ENCODE measurements at regions not wholly inside any gene's neighbourhood (a gene's known extent, or its start where the extent isn't known, plus 50 kb on each side); places are given as distances from the start of the nearest gene placed in this dataset.

DNA sequence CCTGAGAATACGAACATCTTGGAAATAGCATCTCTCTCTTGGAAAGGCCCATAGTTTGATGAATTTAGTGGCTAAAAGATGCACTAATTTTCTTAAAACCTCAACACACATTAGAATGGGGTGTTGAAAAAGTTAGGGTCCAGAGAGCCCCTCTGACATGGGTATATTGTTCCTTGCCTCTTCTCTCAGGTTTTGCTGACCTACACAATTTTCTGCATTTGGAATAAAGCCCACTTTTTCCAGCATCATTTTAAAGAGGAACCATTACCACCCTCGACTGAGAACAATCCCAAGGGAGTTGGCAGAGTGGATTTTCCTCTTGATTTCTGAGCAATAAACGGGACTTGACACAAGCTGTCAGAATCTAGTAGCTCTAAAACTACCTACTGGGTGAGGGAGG, 156.1 kb downstream of the PMP22 start:
- no peak for DNase-seq

DNA sequence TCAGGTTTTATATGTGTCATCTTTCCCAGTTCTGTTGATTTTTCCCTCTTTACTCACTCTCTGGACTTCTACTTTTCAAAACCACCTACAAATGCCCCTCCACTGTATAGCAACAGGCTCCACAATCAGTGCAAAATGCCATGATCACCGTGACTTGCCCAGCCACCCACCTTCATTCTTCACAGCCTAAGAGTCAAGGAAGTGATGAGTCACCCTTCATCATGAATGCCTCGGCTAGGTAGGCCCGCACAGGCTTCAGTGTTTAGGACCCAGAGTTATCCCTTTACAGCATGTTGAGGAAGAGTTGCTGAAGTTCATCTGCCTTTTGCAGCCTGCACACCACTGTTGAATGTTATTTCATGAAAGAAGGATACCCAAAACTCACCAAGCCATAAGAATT, 158.6 kb downstream of the PMP22 start:
- DNase-seq, result no peak

DNA sequence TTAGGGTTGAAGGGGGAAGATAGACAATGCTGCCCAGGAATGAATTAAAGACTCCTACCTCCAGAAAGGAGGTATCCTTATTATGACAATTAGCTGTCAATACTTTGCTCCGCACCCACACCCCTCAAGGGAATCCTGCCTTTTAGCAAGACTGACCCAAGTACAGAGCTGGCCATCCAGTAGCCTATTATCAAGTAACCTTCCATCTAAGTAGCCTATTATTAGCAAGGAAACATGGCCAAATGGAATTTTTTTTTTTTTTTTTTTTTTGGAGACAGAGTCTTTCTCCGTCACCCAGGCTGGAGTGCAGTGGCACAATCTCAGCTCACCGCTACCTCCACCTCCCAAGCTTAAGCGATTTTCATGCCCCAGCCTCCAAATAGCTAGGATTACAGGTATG, 161.3 kb downstream of the PMP22 start:
- DNase-seq, result no peak

DNA sequence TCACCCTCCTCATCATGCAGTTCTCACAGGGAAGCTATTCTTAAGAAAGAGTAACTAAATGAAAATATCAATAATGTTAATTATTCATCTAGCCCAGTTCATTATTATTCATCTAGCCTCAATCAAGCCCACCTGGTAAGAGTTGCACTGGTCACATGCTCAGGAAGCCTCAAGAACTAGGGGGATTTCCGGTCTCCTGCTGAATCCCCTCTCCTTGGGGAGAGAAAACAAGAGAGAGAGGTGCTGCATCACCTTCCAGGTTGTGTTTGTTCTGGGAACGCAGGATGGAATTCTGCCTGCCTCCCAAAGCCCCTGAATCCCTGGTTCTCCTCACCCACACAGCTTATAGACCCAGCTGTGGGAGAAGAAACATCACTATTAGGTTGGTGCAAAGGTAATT, 164.0 kb downstream of the PMP22 start:
- no peak for DNase-seq

DNA sequence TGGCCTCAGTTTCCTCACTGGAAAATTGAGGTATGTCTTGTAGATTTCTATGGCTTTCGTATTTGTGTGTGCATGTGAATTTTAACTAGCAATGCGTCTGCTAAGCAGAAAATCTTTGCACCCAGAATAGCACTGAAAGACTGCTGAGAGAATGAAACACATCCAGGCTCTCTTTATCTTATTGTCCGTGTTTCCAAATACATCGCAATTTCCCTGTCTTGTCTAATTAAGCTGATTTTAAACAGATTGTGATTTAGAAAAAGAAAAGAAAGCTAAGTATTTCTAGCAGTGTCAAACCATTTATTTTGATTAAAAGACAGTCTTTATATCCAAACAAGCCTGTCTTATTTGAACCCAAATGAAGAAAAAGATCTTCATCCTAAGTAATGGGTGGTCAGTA, 168.6 kb downstream of the PMP22 start:
- DNase-seq, result no peak

DNA sequence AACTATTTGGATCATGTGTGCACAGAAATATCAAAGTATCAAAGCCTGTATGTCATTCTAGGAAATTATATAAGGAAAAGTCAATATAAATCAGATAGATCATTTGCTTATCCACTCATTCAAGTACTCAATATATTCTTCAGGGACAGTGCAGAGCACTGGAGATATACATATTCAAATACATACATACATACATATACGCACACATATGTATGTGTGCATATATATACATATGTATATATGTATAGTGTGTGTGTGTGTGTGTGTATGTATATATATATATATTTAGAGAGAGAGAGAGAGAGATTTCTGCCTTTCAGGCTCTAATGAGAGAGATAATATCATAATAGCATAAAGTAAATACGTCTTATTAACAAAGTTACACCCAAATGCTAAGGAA, 169.2 kb downstream of the PMP22 start:
- DNase-seq, result no peak

DNA sequence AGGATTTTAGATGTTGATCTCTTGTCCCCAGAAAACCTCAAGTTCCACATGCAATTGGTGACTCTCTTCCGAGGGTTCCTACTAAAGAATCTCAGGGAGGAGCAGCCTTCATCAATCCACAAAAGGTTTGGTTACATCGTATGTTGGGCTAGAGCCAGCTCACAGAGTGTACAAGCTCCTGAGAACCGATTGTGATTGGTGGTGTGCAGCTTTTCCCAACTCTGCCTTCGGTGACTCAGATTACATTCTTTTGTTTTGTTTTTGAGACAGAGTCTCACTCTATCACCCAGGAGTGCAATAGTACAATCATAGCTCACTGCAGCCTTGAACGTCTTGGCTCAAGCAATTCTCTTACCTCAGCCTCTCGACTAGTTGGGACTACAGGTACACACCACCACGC, 172.4 kb downstream of the PMP22 start:
- no peak for DNase-seq

DNA sequence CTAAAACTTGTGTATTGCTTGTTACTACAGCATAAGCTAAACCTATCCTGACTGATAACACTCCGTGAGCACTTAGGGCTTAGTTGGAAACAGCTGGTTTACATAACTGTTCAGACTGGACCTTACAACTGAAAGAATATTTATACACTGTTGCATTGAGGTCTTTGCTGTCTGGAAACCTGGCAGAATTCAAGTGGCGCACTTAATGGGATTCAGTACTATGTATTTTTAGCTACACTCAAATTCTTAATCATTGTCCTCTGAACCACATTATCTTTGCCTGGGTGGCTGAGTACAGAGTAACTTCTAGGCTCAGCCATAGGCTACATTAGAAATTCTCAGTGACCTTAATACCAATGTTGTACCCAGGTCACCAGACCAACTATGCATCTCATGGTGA, 172.9 kb downstream of the PMP22 start:
- no peak for DNase-seq

DNA sequence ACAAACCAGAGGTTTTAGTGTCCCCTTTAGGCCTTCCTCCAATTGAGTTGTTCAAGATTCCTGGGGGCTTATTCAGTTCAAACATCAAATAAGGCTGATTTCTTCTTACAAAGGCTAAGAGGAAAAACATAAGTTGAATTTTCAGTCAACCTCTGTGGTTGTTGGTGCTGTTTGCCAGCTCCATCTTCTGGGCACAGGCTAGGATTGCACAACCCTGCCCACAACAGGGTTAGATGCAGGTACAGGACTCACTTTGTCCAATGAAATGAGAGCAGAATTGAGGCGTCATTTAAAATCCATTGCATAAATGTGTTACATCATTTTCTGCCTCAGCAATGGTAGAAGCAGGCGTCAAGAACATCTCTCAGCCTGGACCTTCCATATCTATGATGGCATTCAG, 173.3 kb downstream of the PMP22 start:
- DNase-seq, result no peak

DNA sequence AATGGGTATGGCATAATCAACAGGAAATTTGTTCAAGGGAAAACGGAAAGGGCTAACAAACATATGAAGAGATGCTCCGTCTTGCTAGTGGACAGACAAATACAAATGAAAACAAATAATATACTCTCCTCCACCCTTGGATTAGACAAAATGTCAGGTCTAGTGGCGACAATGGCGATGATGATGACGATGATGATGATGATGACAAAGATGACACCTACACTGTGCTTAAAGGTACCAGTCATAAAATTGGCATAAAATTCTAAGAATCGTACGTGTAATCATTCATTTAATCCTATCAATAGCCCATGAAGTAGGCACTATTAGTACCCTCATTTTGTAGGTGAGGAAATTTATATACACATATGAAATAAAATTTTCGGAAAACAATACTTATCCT, 174.6 kb downstream of the PMP22 start:
- no peak for DNase-seq

DNA sequence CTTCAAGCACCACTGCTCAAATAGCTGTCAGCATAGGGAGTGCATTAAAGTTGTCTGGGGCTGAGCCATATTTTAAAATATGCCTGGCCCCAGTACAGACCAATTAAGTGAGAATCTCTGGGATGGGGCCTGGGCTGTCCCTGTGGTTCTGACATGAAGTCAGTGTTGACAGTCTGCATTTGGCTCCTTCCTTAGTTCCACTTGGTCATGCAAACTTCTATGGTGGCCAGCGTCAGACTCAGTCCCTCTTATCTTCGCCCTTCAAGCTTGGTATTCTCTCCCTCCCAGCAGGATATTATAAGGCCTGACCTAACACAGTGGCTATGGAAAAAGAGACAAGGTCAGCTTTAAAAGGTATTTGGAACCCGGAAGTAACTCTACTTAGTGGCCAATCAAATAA, 177.2 kb downstream of the PMP22 start:
- DNase-seq, result no peak

DNA sequence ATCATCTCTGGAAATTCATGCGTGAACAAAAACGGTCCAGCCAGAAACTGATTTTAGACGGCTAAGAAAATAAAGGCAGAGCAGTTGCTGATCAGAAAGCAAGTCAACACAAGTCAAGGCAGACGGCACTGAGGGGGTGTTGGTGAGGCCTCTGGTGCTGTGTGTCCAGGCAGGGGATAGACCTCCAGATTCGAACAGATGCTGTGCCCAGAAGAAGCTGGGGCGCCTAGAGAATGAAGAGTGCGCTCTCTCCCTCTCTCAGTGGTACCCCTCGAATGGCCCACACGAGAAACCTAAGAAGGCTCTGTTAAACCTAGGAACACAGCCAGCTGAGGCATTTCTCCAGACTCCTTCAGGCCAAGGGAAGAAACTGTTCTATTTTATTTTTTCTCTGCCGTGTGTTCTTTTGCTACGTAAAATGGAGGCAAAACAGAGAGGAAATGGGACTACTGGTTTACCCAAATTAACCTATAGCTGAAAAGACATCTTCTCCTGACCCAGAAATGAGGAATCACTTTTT, 178.3 kb downstream of the PMP22 start:
- no peak for DNase-seq

DNA sequence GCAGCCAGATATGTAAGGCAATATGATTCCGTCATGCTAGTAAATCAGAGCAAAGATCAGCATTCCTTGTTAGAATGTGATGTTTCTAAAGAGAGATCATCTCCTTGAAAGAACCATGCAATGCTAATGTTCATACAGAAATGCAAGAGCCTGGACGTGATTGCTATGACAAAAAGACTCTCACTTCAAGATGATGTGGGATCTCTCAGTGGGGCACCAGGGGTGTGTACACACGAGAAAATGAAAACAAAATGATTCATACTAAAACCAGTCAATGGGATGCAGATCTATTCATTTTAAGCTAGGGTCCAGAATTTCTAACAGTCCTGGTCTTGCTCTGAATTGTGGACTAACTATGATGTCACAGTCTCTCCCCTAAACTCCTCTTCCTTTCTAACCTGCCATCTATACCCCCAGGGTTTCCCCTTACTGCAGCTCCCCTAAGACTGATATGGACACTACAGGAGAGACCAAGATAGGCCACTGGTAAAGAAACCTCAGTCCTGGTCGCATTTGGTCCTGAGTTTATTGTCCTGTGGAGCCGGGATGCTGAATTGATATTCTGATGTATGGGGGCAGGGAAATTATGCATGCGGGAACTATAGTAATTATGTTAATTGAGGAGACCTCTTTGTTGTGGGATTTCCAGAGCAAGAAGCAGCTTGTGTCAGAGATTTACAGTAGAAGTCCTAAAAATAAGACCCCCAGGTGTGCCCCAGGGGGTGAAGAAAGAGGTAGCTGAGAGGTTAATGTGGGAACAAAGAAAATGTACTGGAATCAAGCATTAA, 179.0 kb downstream of the PMP22 start:
- DNase-seq, result no peak

DNA sequence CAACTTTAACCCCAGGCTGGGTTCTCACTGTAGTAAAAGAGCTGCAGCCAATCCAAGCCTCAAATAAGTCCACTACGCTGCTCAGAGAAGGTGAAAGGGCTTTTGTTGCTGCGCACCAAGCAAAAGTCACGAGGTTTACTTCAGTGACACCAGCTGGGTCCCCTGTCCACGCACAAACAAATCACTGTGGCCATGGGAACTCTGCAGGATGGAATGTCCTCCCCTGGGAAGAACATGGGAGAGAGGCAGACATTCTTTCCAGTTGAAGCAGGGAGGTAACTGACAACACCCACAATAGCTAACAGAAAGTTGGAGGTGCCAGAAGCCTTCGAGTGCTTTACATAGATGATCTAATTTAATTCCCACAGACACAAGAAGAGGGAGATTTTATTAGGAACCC, 181.9 kb downstream of the PMP22 start:
- no peak for DNase-seq

DNA sequence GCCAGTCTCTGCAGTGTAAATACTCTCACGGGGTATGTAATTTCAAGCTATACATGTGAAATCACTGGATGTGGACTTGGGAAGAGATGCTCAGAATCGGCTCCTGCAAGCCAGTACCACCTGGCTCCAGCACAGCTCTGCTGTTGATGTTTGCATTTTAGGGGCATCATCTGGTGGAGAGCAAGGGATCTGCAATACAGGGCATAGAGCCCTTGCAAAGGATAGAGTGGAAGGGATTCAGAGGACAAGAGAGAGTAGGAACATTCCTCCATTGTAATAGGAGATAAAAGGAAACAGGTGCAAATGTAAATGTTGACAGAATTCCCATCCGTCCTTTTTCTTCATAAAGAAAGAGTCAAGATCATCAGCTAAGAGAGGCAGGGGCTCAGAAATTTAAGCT, 184.1 kb downstream of the PMP22 start:
- DNase-seq, result no peak

DNA sequence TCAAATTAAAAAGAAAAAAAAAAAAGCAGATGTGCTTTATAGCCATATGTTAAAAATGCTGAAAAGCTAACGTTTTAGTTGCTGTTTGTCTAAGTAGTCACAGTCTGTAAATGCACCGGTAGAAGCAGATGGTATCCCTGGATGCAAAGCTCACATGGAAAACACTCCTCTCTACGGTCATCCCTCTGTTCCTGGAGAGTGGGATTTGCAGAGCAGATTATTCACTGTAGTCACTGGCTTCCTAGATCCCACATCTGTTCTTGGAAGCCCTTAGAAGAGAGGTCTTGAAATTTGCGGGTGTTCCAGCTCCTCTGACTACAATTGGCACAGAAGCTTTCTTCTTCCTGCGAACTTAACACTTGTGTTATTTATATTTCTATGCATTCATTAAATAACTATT, 186.6 kb downstream of the PMP22 start:
- no peak for DNase-seq

DNA sequence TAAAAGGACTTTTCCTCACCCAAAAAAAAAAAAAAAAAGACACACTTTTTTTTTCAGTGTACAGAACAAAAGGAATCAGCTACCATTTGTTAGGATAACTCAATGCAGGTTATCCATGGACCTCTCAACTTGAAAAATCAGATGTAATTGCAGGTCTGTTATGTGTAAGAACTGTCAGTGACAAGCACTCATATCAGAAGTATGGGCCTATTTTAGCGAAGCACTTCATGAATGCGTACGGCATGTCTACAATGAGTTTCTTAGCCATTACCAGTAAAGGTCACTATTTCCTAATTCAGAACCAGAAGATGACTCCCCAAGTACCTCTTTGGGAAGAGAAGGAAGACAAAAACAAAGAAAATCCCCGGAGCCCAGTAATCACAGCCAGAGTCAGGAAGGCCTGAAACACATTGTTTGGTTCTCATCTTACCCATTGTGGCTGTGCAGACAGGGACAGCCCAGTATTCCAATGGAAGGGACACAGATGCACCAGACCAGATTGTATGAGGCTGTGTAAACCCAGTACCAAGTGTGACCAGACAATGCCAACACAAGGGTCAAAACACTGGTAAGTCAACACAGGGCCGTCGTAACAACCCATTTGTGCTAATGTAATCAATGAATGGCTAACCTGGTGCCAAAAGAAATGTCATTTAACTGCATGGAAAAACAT, 188.0 kb downstream of the PMP22 start:
- no peak for DNase-seq

DNA sequence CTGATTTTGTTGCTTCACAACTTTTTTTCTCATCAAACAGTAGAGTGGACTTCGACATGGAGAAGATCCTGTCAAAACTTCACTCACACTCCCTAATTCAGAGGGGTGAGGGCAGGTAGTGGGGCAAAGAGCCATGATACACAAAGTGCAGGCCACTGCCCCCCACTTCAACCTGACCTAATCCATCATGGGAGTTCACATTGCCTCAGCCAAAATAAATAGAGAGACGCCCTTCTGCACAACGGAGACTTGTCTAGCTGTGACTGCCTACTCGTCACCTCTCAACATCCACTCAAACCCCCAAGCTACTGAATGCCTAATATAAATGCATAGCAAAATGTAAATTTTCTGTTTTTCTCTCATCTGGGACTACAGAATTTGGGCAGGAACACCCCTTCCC, 213.2 kb downstream of the PMP22 start:
- DNase-seq, result no peak

DNA sequence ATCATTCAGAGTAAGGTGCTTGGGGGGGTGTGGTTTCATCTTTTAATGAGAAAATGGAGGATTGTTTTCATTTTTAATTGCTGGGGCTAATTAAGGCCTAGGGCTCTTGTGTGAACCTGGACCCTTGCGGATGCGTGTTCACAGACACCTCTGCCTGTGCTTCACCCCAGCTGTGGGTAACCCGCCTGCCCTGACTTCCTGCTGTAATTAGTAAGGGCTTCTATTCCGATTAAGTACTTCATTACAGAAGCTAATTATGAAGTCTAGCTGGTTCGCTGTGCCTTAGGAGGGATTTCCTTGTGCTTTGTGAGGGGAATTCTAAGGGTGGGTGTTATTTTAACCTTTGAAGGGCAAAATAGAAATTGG, 215.3 kb downstream of the PMP22 start:
- no peak for DNase-seq

DNA sequence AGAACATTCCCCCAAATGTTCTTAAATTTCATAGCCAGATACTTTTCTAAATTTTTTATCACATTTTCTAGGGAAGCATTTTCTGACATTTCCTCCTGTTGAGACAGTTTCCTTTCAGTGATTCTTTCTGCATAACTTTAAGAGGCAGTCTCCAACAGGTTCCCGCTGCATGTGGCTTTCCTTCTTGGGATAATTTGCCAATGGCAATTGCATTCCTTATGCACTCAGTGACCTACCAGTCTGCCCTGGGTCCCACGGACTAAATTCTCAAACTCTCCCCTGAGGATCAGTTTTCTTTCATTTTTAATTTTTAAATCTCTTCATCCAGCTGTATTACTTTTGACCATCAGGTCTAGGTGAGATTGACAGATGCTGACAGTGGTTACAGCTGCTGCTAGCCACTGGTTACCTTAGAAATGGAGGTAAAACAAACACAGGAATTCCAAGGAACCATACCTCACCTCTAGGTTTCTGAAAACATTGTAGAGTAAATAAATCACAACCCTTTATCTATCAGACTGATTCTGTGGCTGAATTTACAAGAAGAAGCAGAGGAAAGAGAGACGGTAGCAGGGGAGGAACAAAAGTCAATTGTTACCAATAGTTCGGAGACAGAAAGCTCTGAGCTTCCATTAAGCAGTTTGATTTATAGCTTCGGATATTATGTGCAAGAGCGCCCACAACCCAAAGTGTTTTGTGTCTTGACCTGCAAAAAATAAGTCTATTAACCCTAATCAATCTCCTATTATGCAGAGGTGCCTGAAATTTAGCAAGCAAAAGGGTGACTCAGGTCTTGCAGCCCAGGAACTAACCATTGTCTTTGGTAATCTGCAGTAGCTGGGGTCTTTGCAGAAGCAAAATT, 216.0 kb downstream of the PMP22 start:
- DNase-seq, result no peak

DNA sequence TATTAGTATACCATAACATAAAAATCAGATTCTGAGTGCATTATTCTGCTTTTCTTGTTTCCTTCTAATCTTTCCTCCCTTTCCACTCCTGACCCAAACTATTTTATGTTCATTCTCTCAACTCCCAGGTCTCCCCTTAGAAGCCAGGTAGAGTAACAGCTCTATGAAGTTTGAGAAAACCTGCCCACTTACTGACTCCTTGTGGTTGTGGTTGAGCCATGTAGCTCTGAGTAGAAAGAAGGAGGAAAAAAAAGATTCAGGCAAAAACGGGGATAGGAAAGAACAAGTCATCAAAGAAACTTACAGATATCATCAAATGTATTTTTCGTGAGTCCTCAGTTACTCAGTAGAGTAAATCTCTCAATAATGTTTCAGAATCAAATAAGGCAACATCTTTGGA, 216.7 kb downstream of the PMP22 start:
- DNase-seq, result no peak

DNA sequence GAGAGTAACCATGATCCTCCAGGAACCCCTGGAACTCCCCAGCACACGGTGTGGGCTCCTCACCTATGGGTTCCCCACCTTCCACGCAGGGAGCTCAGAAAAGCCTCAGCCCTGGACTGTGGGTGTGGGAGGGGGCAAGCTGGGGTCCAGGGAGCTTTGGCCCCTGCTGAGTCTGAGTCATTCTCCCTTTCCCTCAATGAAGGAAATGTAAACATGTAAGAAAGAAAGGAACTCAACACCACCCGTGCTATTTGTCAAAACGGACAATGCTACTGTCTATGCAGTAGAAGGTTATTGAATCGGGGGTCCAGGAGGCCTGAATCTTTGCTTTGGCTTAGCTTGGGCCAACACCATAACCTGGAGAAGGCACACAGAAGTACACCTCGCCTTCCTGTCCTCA, 222.8 kb downstream of the PMP22 start:
- no peak for DNase-seq

DNA sequence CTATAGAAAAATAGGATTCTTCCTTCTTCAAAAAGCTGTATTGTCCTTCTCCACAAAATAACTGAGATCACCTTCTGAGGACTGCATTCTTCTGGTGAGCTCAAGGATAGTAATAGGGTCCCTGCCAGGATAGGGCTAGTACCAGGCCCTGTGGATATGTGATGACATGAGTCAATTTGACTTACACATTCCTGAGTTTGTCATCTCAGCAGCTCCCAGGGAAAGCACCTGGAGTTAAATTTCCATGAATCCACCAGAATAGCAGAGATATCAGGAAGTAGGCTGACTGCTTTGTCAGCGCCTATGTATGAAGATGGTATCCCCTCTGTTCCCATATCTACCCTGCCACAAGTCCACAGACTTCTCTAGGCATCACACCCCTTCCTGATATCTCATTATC, 225.8 kb downstream of the PMP22 start:
- no peak for DNase-seq

DNA sequence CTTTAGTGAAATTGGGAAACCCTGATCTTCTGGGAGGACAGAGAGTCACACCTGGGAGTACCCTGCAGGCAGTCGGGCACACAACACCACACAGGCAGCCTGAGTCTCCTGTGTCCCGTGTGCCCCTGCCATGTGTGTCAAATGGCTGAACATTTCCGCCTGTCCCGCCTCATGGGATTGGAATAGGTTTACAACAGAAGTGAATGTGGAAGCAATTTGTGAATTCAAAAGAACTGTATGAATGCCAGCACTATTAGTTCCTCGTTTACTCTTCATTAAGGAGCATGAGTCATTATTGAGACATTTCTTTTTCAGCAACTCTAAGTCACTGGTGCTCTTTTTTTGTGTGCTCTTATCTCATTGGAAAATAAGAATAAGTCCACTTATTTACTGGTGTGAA, 226.5 kb downstream of the PMP22 start:
- no peak for DNase-seq

Data from NK-92 treated with Interleukin-12 subunit alpha and Interleukin-12 subunit beta, amount 100 ng/mL, for 24 hours (cell line).